ENCODE measurements at regions not wholly inside any gene's neighbourhood (a gene's known extent, or its start where the extent isn't known, plus 50 kb on each side); places are given as distances from the start of the nearest gene placed in this dataset.
A peak's percentile ranks its signal among the peaks of the same experiment; 100 is the strongest.

- Histone ChIP-seq H3K4me2 (ENCODE audit: control insufficient read depth, extremely low read depth, insufficient read depth, low read depth, low read length) (no peak overlapping the region), H3K79me2 (ENCODE audit: control insufficient read depth, insufficient read depth, low read length) (no peaks in the 10 kb centered on the region), H3K27ac (ENCODE audit: control insufficient read depth, insufficient read depth, low read length) (no peak overlapping the region), H3K9ac (ENCODE audit: control insufficient read depth, extremely low read depth, insufficient read depth, low read length) (no peak overlapping the region), H3K9me1 (ENCODE audit: control insufficient read depth, extremely low read depth, insufficient read depth, low read length) (no peaks in the 10 kb centered on the region), H3K4me3 (ENCODE audit: control insufficient read depth in 2 of 3, extremely low read depth in 1 of 3, insufficient read depth in 2 of 3, low read depth in 1 of 3, low read length in 3 of 3) (no peak overlapping the region), H3K27me3 (ENCODE audit: control insufficient read depth, extremely low read depth, insufficient read depth, low read length) (no peaks in the 10 kb centered on the region), H3K9me3 (ENCODE audit: control insufficient read depth, low read depth, low read length) (no peaks in the 10 kb centered on the region), H2AFZ (ENCODE audit: control insufficient read depth, low read length) (no peak overlapping the region), H3K4me1 (ENCODE audit: control insufficient read depth, extremely low read depth, insufficient read depth, low read length) (no peaks in the 10 kb centered on the region), H3K36me3 (ENCODE audit: control insufficient read depth in 2 of 2, extremely low read depth in 1 of 2, insufficient read depth in 2 of 2, low read length in 2 of 2) (no peaks in the 10 kb centered on the region), H4K20me1 (ENCODE audit: control insufficient read depth, extremely low read depth, insufficient read depth, low read length) (no peaks in the 10 kb centered on the region)
- DNase-seq (ENCODE audit: low read depth, low spot score) (no peak), FAIRE-seq (peak; percentile 67)
- dilution Hi-C loops (cut with MboI; ENCODE audit: extremely low pct_ligation_motif_present, low sequenced_read_pairs): no loop called here
- TF ChIP-seq CTCF (optimal IDR thresholded peaks at IDR 0.05 in 1 of 3, IDR thresholded peaks at IDR 0.05 in 1 of 3, conservative IDR thresholded peaks at IDR 0.05 in 1 of 3; ENCODE audit: extremely low read depth in 1 of 3, insufficient read depth in 2 of 3, low read length in 3 of 3): no peak
Observed at GRCh38 chr2:234348081-234348480, 148.8 kb downstream of the ARL4C start.

- Histone ChIP-seq H2AFZ (ENCODE audit: control insufficient read depth, low read length) (no peak overlapping the region), H3K4me1 (ENCODE audit: control insufficient read depth, extremely low read depth, insufficient read depth, low read length) (no peaks in the 10 kb centered on the region), H3K9ac (ENCODE audit: control insufficient read depth, extremely low read depth, insufficient read depth, low read length) (no peak overlapping the region), H3K79me2 (ENCODE audit: control insufficient read depth, insufficient read depth, low read length) (no peaks in the 10 kb centered on the region), H3K9me3 (ENCODE audit: control insufficient read depth, low read depth, low read length) (no peaks in the 10 kb centered on the region), H3K27me3 (ENCODE audit: control insufficient read depth, extremely low read depth, insufficient read depth, low read length) (no peaks in the 10 kb centered on the region), H3K36me3 (ENCODE audit: control insufficient read depth in 2 of 2, extremely low read depth in 1 of 2, insufficient read depth in 2 of 2, low read length in 2 of 2) (no peaks in the 10 kb centered on the region), H3K4me2 (ENCODE audit: control insufficient read depth, extremely low read depth, insufficient read depth, low read depth, low read length) (no peak overlapping the region), H3K4me3 (ENCODE audit: control insufficient read depth in 2 of 3, extremely low read depth in 1 of 3, insufficient read depth in 2 of 3, low read depth in 1 of 3, low read length in 3 of 3) (no peak overlapping the region), H3K9me1 (ENCODE audit: control insufficient read depth, extremely low read depth, insufficient read depth, low read length) (no peaks in the 10 kb centered on the region), H3K27ac (ENCODE audit: control insufficient read depth, insufficient read depth, low read length) (no peak overlapping the region), H4K20me1 (ENCODE audit: control insufficient read depth, extremely low read depth, insufficient read depth, low read length) (no peaks in the 10 kb centered on the region)
- dilution Hi-C loops (cut with MboI; ENCODE audit: extremely low pct_ligation_motif_present, low sequenced_read_pairs): no loop called here
- no peak for FAIRE-seq
- TF ChIP-seq CTCF (optimal IDR thresholded peaks at IDR 0.05 in 1 of 3, IDR thresholded peaks at IDR 0.05 in 1 of 3, conservative IDR thresholded peaks at IDR 0.05 in 1 of 3; ENCODE audit: extremely low read depth in 1 of 3, insufficient read depth in 2 of 3, low read length in 3 of 3): no peak
- no peak for TF ChIP-seq EZH2 (IDR thresholded peaks at IDR 0.05; ENCODE audit: low read length)
- DNase-seq (ENCODE audit: low read depth, low spot score): no peak
Observed at GRCh38 chr2:234345921-234346320, 151.0 kb downstream of the ARL4C start.

All from keratinocyte (primary cell).